ENCODE measurements at regions not wholly inside any gene's neighbourhood (a gene's known extent, or its start where the extent isn't known, plus 50 kb on each side); places are given as distances from the start of the nearest gene placed in this dataset.

GRCh38 chr12:63041601-63042000, 106.7 kb upstream of the PPM1H start:
- no peak overlapping the region for H3K27ac Mint-ChIP-seq
- Histone ChIP-seq H3K9me3 (no peaks in the 10 kb centered on the region), H3K36me3 (ENCODE audit: control insufficient read depth in 2 of 2, extremely low read depth in 1 of 2, insufficient read depth in 1 of 2, low read length in 1 of 2) (no peaks in the 10 kb centered on the region), H3K4me3 (ENCODE audit: control insufficient read depth in 1 of 2, extremely low read depth in 1 of 2, low read length in 1 of 2) (no peak overlapping the region), H3K27ac (ENCODE audit: low read length) (no peak overlapping the region), H3K27me3 (replicated peaks in 1 of 2; ENCODE audit: control insufficient read depth in 2 of 2, extremely low read depth in 1 of 2, insufficient read depth in 2 of 2, low read length in 1 of 2) (no peaks in the 10 kb centered on the region), H3K4me1 (ENCODE audit: control insufficient read depth in 1 of 2, extremely low read depth in 1 of 2, insufficient read depth in 2 of 2, low read length in 2 of 2) (no peaks in the 10 kb centered on the region)
- no peak for DNase-seq
- no peaks in the 10 kb centered on the region for H3K4me1 Mint-ChIP-seq
- H3K9me3 Mint-ChIP-seq: no peaks in the 10 kb centered on the region
- CTCF ChIA-PET: no interaction called here
- POLR2A ChIA-PET: no interaction called here
- peaks cover 0 to 5% of the 10 kb centered on the region in 2 donors for H3K27me3 Mint-ChIP-seq
- H3K36me3 Mint-ChIP-seq: no peaks in the 10 kb centered on the region
- no CpG with 5 or more reads among the region's 1 CpG for WGBS (ENCODE audit: insufficient coverage)
- no peak overlapping the region for H3K4me3 Mint-ChIP-seq
- no peak for ATAC-seq (replicated peaks in 1 of 4)

GRCh38 chr12:63040526-63041220, 105.7 kb upstream of the PPM1H start:
- no CpG with 5 or more reads among the region's 5 CpGs for WGBS (ENCODE audit: insufficient coverage)
- POLR2A ChIA-PET: no interaction called here
- no peaks in the 10 kb centered on the region for H3K9me3 ChIP-seq
- no peak overlapping the region for H3K27ac ChIP-seq (ENCODE audit: low read length)
- no peak for DNase-seq
- no peak overlapping the region for H3K27ac Mint-ChIP-seq
- no peaks in the 10 kb centered on the region for H3K9me3 Mint-ChIP-seq
- no peaks in the 10 kb centered on the region for H3K4me1 Mint-ChIP-seq
- ATAC-seq (replicated peaks in 1 of 4): no peak
- H3K36me3 ChIP-seq (ENCODE audit: control insufficient read depth in 2 of 2, extremely low read depth in 1 of 2, insufficient read depth in 1 of 2, low read length in 1 of 2): no peaks in the 10 kb centered on the region
- no peak overlapping the region for H3K4me3 Mint-ChIP-seq
- no peak overlapping the region for H3K4me3 ChIP-seq (ENCODE audit: control insufficient read depth in 1 of 2, extremely low read depth in 1 of 2, low read length in 1 of 2)
- no peaks in the 10 kb centered on the region for H3K36me3 Mint-ChIP-seq
- CTCF ChIA-PET: no interaction called here
- peaks cover 0 to 5% of the 10 kb centered on the region in 2 donors for H3K27me3 Mint-ChIP-seq
- no peaks in the 10 kb centered on the region for H3K4me1 ChIP-seq (ENCODE audit: control insufficient read depth in 1 of 2, extremely low read depth in 1 of 2, insufficient read depth in 2 of 2, low read length in 2 of 2)
- no peaks in the 10 kb centered on the region for H3K27me3 ChIP-seq (replicated peaks in 1 of 2; ENCODE audit: control insufficient read depth in 2 of 2, extremely low read depth in 1 of 2, insufficient read depth in 2 of 2, low read length in 1 of 2)

DNA sequence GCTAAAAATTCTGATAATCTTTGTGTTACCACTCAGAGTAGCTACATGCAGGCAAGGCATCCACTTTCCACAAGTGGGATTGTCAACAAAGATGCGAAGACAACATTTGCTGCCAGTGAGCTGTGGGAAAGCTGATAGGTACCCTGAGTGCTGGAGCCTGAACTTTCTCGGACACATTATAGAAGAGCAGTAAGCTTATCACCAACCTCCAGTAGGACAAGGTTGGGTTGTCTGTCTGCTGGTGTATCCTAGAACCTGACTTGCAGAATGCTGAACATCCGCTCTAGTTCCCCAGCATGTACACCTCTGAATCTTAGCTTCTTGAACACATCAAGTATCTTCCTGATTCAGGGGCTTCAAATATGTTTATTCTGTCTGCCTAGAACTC, 103.8 kb upstream of the PPM1H start:
- Histone ChIP-seq H3K4me1 (ENCODE audit: control insufficient read depth in 1 of 2, extremely low read depth in 1 of 2, insufficient read depth in 2 of 2, low read length in 2 of 2) (no peaks in the 10 kb centered on the region), H3K9me3 (no peaks in the 10 kb centered on the region), H3K27ac (ENCODE audit: low read length) (no peak overlapping the region), H3K4me3 (ENCODE audit: control insufficient read depth in 1 of 2, extremely low read depth in 1 of 2, low read length in 1 of 2) (no peak overlapping the region), H3K36me3 (ENCODE audit: control insufficient read depth in 2 of 2, extremely low read depth in 1 of 2, insufficient read depth in 1 of 2, low read length in 1 of 2) (no peaks in the 10 kb centered on the region), H3K27me3 (replicated peaks in 1 of 2; ENCODE audit: control insufficient read depth in 2 of 2, extremely low read depth in 1 of 2, insufficient read depth in 2 of 2, low read length in 1 of 2) (no peaks in the 10 kb centered on the region)
- POLR2A ChIA-PET: no interaction called here
- CTCF ChIA-PET: no interaction called here
- Mint-ChIP-seq H3K27ac (no peak overlapping the region), H3K4me3 (no peak overlapping the region), H3K36me3 (no peaks in the 10 kb centered on the region), H3K4me1 (no peaks in the 10 kb centered on the region), H3K27me3 (peaks cover 0 to 9% of the 10 kb centered on the region in 2 donors), H3K9me3 (no peaks in the 10 kb centered on the region)
- DNase-seq: no peak
- 100% methylated on average over 1 of the region's 3 CpGs for WGBS (ENCODE audit: insufficient coverage)
- no peak for ATAC-seq (replicated peaks in 1 of 4)

DNA sequence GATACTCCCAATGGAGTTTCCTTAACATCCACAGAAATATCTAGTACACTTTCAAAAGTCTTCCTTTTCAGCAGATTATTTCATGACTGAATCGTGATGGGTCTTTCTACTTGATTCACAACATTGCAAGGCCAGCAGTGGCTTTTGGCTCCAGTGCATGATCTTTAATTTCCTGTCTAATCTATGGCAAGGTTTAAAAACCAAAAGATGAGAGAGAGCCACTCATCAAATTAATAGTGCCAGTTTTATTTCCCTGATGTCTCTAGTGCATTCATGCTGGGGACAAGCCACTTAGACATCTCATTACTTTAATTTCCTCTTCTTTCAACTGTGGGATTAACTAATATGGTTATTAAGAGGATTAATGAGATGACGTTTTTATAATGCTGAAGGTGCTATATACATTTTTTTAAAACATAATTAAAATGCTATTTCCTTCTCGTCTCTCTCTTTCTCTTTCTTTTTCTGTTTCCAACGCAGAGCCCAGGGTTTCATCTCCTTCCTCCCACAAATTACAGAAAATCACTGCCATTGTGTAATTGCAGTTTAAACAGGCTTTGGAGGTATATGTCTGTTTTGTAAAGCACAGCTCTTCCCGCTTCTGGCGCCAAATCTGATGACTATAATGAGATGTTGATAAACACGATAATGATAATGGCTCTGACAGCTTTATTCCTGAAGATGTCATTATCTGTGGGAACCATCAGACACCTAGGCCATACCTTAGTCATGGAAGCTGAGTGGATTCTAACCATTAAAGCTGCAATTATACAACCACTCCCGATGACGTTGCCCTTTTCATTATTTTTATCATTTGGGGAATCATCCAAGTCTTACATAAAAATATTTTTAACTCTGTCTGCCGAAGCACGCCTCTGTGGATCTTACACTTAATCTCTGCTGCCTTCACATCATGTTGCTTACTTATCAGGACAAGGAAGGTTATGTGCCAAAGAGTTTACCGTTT, 103.1 kb upstream of the PPM1H start:
- POLR2A ChIA-PET: no interaction called here
- Mint-ChIP-seq H3K9me3 (no peaks in the 10 kb centered on the region), H3K36me3 (no peaks in the 10 kb centered on the region), H3K27me3 (peaks cover 0 to 9% of the 10 kb centered on the region in 2 donors), H3K4me1 (no peaks in the 10 kb centered on the region), H3K4me3 (no peak overlapping the region), H3K27ac (no peak overlapping the region)
- Histone ChIP-seq H3K9me3 (no peaks in the 10 kb centered on the region), H3K4me3 (ENCODE audit: control insufficient read depth in 1 of 2, extremely low read depth in 1 of 2, low read length in 1 of 2) (no peak overlapping the region), H3K27me3 (replicated peaks in 1 of 2; ENCODE audit: control insufficient read depth in 2 of 2, extremely low read depth in 1 of 2, insufficient read depth in 2 of 2, low read length in 1 of 2) (no peaks in the 10 kb centered on the region), H3K36me3 (ENCODE audit: control insufficient read depth in 2 of 2, extremely low read depth in 1 of 2, insufficient read depth in 1 of 2, low read length in 1 of 2) (no peaks in the 10 kb centered on the region), H3K4me1 (ENCODE audit: control insufficient read depth in 1 of 2, extremely low read depth in 1 of 2, insufficient read depth in 2 of 2, low read length in 2 of 2) (no peaks in the 10 kb centered on the region), H3K27ac (ENCODE audit: low read length) (no peak overlapping the region)
- WGBS (ENCODE audit: insufficient coverage): 90% methylated on average over 6 of the region's 12 CpGs
- ATAC-seq (replicated peaks in 1 of 4): no peak
- no peak for DNase-seq
- CTCF ChIA-PET: no interaction called here

DNA sequence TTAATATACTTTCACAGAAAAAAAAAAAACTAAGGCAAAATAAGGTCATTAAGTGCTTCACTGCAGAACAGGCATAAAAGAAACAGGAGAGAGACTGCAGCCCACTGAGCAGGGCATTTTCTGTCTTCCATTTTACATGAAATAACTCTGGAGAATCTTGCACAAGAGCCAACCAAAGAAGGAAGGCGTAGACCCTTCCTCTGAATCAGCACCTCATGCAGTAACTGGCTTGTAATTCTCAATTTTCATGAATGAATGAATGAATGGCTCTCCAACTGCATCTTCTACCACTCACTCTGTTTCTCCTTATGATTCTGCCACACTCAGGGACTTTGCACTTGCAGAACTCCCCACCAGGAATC, 102.0 kb upstream of the PPM1H start:
- H3K4me3 Mint-ChIP-seq: no peak overlapping the region
- DNase-seq: no peak
- no peaks in the 10 kb centered on the region for H3K4me1 Mint-ChIP-seq
- Histone ChIP-seq H3K27ac (ENCODE audit: low read length) (no peak overlapping the region), H3K36me3 (ENCODE audit: control insufficient read depth in 2 of 2, extremely low read depth in 1 of 2, insufficient read depth in 1 of 2, low read length in 1 of 2) (no peaks in the 10 kb centered on the region), H3K4me1 (ENCODE audit: control insufficient read depth in 1 of 2, extremely low read depth in 1 of 2, insufficient read depth in 2 of 2, low read length in 2 of 2) (no peaks in the 10 kb centered on the region), H3K9me3 (no peaks in the 10 kb centered on the region), H3K4me3 (ENCODE audit: control insufficient read depth in 1 of 2, extremely low read depth in 1 of 2, low read length in 1 of 2) (no peak overlapping the region), H3K27me3 (replicated peaks in 1 of 2; ENCODE audit: control insufficient read depth in 2 of 2, extremely low read depth in 1 of 2, insufficient read depth in 2 of 2, low read length in 1 of 2) (no peaks in the 10 kb centered on the region)
- peaks cover 0 to 9% of the 10 kb centered on the region in 2 donors for H3K27me3 Mint-ChIP-seq
- ChIA-PET CTCF (no interaction called here), POLR2A (no interaction called here)
- no peaks in the 10 kb centered on the region for H3K36me3 Mint-ChIP-seq
- no peak for ATAC-seq (replicated peaks in 1 of 4)
- WGBS (ENCODE audit: insufficient coverage): 40% methylated on average over 1 of the region's 1 CpG
- no peaks in the 10 kb centered on the region for H3K9me3 Mint-ChIP-seq
- H3K27ac Mint-ChIP-seq: no peak overlapping the region

- WGBS (ENCODE audit: insufficient coverage): no CpG with 5 or more reads among the region's 1 CpG
- H3K4me3 ChIP-seq (ENCODE audit: control insufficient read depth in 1 of 2, extremely low read depth in 1 of 2, low read length in 1 of 2): no peak overlapping the region
- POLR2A ChIA-PET: no interaction called here
Measured at GRCh38 chr12:63036216-63036973, 101.4 kb upstream of the PPM1H start.

More at GRCh38 chr12:63036216-63036973, 101.4 kb upstream of the PPM1H start:
- peaks cover 0 to 9% of the 10 kb centered on the region in 2 donors for H3K27me3 Mint-ChIP-seq
- H3K4me1 Mint-ChIP-seq: no peaks in the 10 kb centered on the region
- H3K27ac Mint-ChIP-seq: no peak overlapping the region
- H3K4me3 Mint-ChIP-seq: no peak overlapping the region
- no peaks in the 10 kb centered on the region for H3K9me3 ChIP-seq
- no peaks in the 10 kb centered on the region for H3K9me3 Mint-ChIP-seq
- CTCF ChIA-PET: no interaction called here
- no peaks in the 10 kb centered on the region for H3K36me3 ChIP-seq (ENCODE audit: control insufficient read depth in 2 of 2, extremely low read depth in 1 of 2, insufficient read depth in 1 of 2, low read length in 1 of 2)
- no peaks in the 10 kb centered on the region for H3K27me3 ChIP-seq (replicated peaks in 1 of 2; ENCODE audit: control insufficient read depth in 2 of 2, extremely low read depth in 1 of 2, insufficient read depth in 2 of 2, low read length in 1 of 2)
- H3K27ac ChIP-seq (ENCODE audit: low read length): no peak overlapping the region
- no peak for ATAC-seq (replicated peaks in 1 of 4)
- no peaks in the 10 kb centered on the region for H3K36me3 Mint-ChIP-seq
- no peak for DNase-seq
- no peaks in the 10 kb centered on the region for H3K4me1 ChIP-seq (ENCODE audit: control insufficient read depth in 1 of 2, extremely low read depth in 1 of 2, insufficient read depth in 2 of 2, low read length in 2 of 2)
